ENCODE measurements at regions not wholly inside any gene's neighbourhood (a gene's known extent, or its start where the extent isn't known, plus 50 kb on each side); places are given as distances from the start of the nearest gene placed in this dataset.

DNA sequence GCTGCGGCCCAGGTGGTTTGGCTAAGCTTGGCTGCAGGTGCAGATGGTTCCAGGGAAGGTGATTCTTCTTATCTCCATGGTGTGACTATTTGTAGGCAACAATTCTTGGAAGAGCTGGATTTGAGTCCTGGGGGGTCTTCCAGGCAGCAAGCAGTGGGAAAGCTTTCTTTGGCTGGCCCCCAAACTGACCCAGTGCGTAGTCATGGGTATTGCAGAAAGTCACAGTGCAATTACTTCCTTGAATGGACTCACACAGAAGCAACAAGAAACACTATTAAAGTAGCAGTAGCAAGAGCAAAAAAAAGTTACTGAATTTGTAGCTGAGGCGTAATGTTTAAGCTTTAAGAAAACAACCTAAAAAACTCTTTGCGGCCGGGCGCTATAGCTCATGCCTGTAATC is 293.6 kb upstream of the ATP5MC3 start:
- Mint-ChIP-seq H3K36me3 (ENCODE audit: low read depth) (no peaks in the 10 kb centered on the region), H3K4me1 (no peaks in the 10 kb centered on the region), H3K4me3 (no peak overlapping the region), H3K9me3 (no peaks in the 10 kb centered on the region), H3K27ac (no peak overlapping the region), H3K27me3 (ENCODE audit: low read depth) (peaks cover 5% of the 10 kb centered on the region)
- TF ChIP-seq, protein P1, sequence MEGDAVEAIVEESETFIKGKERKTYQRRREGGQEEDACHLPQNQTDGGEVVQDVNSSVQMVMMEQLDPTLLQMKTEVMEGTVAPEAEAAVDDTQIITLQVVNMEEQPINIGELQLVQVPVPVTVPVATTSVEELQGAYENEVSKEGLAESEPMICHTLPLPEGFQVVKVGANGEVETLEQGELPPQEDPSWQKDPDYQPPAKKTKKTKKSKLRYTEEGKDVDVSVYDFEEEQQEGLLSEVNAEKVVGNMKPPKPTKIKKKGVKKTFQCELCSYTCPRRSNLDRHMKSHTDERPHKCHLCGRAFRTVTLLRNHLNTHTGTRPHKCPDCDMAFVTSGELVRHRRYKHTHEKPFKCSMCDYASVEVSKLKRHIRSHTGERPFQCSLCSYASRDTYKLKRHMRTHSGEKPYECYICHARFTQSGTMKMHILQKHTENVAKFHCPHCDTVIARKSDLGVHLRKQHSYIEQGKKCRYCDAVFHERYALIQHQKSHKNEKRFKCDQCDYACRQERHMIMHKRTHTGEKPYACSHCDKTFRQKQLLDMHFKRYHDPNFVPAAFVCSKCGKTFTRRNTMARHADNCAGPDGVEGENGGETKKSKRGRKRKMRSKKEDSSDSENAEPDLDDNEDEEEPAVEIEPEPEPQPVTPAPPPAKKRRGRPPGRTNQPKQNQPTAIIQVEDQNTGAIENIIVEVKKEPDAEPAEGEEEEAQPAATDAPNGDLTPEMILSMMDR (IDR thresholded peaks at IDR 0.05; ENCODE audit: unreplicated experiment in 3 of 3), result no peak

DNA sequence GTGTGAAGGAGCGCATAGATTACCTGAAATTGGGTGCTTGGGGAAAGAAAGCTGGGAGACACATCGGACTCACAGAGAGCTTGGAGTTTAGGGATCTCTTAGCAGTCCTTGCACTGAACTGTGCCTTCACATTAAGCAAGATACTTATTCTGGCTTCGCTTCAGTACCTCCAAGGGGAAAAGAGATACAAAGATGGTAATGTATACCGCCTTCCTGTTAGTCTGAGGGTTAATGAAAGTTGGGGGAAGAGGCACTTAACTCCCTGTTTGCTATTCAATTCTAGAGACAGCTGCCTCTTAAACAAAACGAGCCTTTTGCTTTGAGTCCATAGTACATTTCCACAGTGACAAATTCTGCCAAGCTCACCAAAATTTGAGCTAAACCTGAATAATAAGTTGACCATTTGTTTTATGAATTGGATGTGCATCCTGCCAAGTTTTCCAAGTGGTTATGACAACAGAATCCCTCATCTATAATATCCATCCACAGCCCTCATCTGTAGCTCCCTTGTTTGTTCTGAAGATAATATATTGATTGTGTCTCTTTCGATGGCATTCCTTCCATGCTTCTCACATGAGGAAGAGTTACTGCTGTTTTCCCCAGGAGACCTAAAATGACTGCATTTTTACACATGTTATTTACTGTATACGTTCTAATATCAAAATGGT is 287.1 kb upstream of the ATP5MC3 start:
- H3K27ac Mint-ChIP-seq, result no peak overlapping the region
- no peaks in the 10 kb centered on the region for H3K9me3 Mint-ChIP-seq
- H3K4me1 Mint-ChIP-seq, result peaks cover 22% of the 10 kb centered on the region
- no peak overlapping the region for H3K4me3 Mint-ChIP-seq
- no peaks in the 10 kb centered on the region for H3K36me3 Mint-ChIP-seq (ENCODE audit: low read depth)
- TF ChIP-seq, protein P1 (IDR thresholded peaks at IDR 0.05; ENCODE audit: unreplicated experiment in 3 of 3), result no peak
- H3K27me3 Mint-ChIP-seq (ENCODE audit: low read depth), result no peaks in the 10 kb centered on the region

DNA sequence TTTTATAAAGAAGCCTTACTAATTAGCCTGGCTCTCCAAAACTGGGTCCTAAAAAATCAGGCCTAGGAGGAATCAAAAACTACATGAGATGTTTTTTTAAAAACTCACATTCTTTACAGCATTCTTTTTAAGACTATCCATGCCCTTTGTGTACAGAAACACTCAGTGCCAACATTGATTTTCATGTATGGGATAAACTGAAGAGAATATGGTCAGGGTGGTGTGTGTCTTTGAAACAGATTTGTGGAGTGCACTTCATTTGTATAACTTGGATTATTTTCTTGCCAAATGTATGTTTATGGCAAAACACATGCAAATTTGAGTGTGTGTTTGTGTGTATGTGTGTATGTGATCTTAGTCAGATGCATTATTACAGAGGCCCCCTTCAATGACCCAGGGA is 283.6 kb upstream of the ATP5MC3 start:
- no peak overlapping the region for H3K27ac Mint-ChIP-seq
- H3K27me3 Mint-ChIP-seq (ENCODE audit: low read depth), result no peaks in the 10 kb centered on the region
- TF ChIP-seq, protein P1 (IDR thresholded peaks at IDR 0.05; ENCODE audit: unreplicated experiment in 3 of 3), result no peak
- H3K4me3 Mint-ChIP-seq, result no peak overlapping the region
- H3K4me1 Mint-ChIP-seq, result peaks cover 30% of the 10 kb centered on the region
- H3K36me3 Mint-ChIP-seq (ENCODE audit: low read depth), result no peaks in the 10 kb centered on the region
- peaks cover 10% of the 10 kb centered on the region for H3K9me3 Mint-ChIP-seq

DNA sequence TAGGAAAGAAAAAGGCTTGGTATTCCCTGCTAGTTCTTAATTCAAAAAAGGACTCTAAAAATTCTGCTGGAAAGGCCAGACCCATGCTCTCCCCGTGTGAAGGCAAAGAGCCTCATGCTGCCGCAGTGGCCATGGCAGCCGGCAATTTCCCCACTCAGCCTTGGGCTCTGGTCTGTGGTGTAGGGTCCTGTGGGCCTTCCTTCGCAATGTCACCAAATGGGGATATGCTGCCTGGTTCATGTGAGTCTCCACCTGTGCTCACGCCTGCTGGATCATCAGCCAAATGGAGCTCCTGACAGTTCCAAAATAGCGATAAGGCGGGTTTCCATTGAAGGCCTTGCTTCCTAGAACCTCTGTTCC is 282.8 kb upstream of the ATP5MC3 start:
- no peaks in the 10 kb centered on the region for H3K36me3 Mint-ChIP-seq (ENCODE audit: low read depth)
- H3K9me3 Mint-ChIP-seq, result peaks cover 16% of the 10 kb centered on the region
- no peaks in the 10 kb centered on the region for H3K27me3 Mint-ChIP-seq (ENCODE audit: low read depth)
- TF ChIP-seq, protein P1 (IDR thresholded peaks at IDR 0.05; ENCODE audit: unreplicated experiment in 3 of 3), result no peak
- peaks cover 29% of the 10 kb centered on the region for H3K4me1 Mint-ChIP-seq
- no peak overlapping the region for H3K4me3 Mint-ChIP-seq
- no peak overlapping the region for H3K27ac Mint-ChIP-seq

DNA sequence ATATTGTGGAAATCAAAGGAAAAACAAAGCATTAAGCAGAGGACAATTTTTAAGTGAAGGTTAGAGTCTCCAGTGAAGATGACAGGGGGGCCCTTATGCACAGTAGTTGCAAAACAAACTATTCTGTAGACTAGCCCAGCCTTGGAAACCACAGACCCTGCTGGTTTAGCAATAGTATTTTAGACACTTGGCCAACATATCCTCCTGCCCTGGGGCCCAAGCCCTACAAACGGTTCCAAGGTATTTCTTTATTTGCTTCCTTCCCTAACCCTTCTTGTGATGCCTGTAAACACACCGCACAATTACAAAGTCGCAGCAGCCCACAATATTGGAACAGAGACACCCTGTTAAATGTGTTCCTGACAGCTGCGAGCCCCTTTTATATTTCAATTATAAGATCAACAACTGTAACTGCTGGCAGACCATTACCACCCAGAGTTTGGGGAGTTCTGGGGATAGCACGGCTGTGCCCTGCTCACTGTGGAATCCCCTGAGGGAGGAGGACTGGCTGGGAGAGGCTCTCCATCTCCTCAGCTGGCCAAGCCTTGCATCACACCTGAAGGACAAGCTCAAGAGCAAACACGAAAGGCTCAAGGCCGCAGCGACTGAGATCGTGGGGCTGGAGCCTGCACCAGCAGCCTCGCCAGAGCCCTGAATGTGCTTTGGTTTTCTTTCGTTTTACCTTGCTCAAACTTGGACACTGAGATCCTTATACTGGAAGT is 282.2 kb upstream of the ATP5MC3 start:
- TF ChIP-seq, protein P1 (IDR thresholded peaks at IDR 0.05; ENCODE audit: unreplicated experiment in 3 of 3), result no peak
- Mint-ChIP-seq H3K9me3 (peaks cover 16% of the 10 kb centered on the region), H3K27ac (peak overlapping the region in 1 of 3 experiments; percentile 12), H3K27me3 (ENCODE audit: low read depth) (peaks cover 3% of the 10 kb centered on the region), H3K4me3 (no peak overlapping the region), H3K4me1 (peaks cover 24% of the 10 kb centered on the region), H3K36me3 (ENCODE audit: low read depth) (no peaks in the 10 kb centered on the region)

DNA sequence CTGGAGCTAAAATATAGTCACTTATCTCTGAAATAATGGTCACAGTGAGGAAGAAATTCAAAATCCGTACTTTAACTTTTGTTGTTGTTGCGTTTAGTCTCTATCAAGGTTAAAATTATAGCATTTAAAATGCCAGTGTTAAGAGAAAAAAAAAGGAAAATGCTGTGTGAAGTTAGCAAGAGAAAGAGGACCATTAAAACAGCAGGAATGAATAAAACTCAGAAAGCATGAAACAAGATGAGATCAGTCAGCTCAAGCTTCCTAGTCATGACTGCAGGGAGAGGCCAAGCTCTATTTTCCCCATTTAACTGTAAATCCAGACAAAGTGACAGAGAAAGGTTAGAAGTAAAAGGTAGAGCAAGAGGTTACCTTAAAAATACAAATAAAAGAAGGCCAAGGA is 281.7 kb upstream of the ATP5MC3 start:
- TF ChIP-seq, protein P1 (IDR thresholded peaks at IDR 0.05; ENCODE audit: unreplicated experiment in 3 of 3), result no peak
- peaks cover 18% of the 10 kb centered on the region for H3K4me1 Mint-ChIP-seq
- peaks cover 3% of the 10 kb centered on the region for H3K27me3 Mint-ChIP-seq (ENCODE audit: low read depth)
- peaks cover 16% of the 10 kb centered on the region for H3K9me3 Mint-ChIP-seq
- no peaks in the 10 kb centered on the region for H3K36me3 Mint-ChIP-seq (ENCODE audit: low read depth)
- H3K27ac Mint-ChIP-seq, result peak overlapping the region in 1 of 3 experiments; percentile 12
- H3K4me3 Mint-ChIP-seq, result no peak overlapping the region

Data from nephron (organoid).